SU-DHL-6 (cell line): ENCODE measurements at regions not wholly inside any gene's neighbourhood (a gene's known extent, or its start where the extent isn't known, plus 50 kb on each side); places are given as distances from the start of the nearest gene placed in this dataset.

Experiments used
- H2AFZ ChIP-seq: fragments of 200-600 bp; sonication (generic); 2 replicates; pipeline ENCODE4 v1.6.1; 2014; ENCODE audit warnings: low read depth, mild to moderate bottlenecking, moderate library complexity, mixed read lengths, antibody characterized with exemption, low read length; ENCODE audit not compliant: severe bottlenecking
- H3F3A ChIP-seq: fragments of 200-600 bp; shearing (Covaris generic); 2 replicates; pipeline ENCODE4 v1.6.0; 2016; ENCODE audit warnings: antibody characterized with exemption, mild to moderate bottlenecking; ENCODE audit not compliant: insufficient read depth
- H3K27ac ChIP-seq: fragments of 200-600 bp; sonication (generic); 2 replicates; pipeline ENCODE4 v1.5.1; 2016; ENCODE audit warnings: low read depth, mild to moderate bottlenecking, low read length, moderate library complexity, mixed read lengths
- H3K27me3 ChIP-seq: fragments of 200-600 bp; sonication (generic), shearing (Covaris generic); 2 replicates; pipeline ENCODE4 v1.6.0; 2014; ENCODE audit warnings: mild to moderate bottlenecking, low read length
- H3K36me3 ChIP-seq: fragments of 200-600 bp; sonication (generic); 2 replicates; pipeline ENCODE4 v1.6.1; 2014; ENCODE audit warnings: mild to moderate bottlenecking, low read length, mixed read lengths
- H3K4me2 ChIP-seq: fragments of 300-600, 200-600 bp; shearing (Covaris generic), sonication (generic); 2 replicates; pipeline ENCODE4 v1.6.0; 2014; ENCODE audit warnings: low read length, low read depth, mild to moderate bottlenecking; ENCODE audit not compliant: poor library complexity, severe bottlenecking
- H3K4me3 ChIP-seq: fragments of 200-600 bp; sonication (generic); 2 replicates; pipeline ENCODE4 v1.5.1; 2014; ENCODE audit warnings: antibody characterized with exemption, low read length, mild to moderate bottlenecking, mixed read lengths; ENCODE audit not compliant: insufficient read depth, poor library complexity, severe bottlenecking
- H3K79me2 ChIP-seq: fragments of 200-600 bp; sonication (generic); 2 replicates; pipeline ENCODE4 v1.6.1; 2014; ENCODE audit warnings: mild to moderate bottlenecking, low read length, moderate library complexity; ENCODE audit not compliant: insufficient read depth
- H3K9ac ChIP-seq: fragments of 200-600 bp; sonication (generic); 2 replicates; pipeline ENCODE4 v1.7.0; 2014; ENCODE audit warnings: mild to moderate bottlenecking, low read length
- H3K9me2 ChIP-seq: fragments of 200-600 bp; sonication (generic); replicated peaks from 2 replicates; pipeline ENCODE4 v1.6.1; 2014; ENCODE audit warnings: low read length; ENCODE audit not compliant: insufficient read depth
- H3K9me3 ChIP-seq: fragments of 200-600 bp; sonication (generic); 2 replicates; pipeline ENCODE4 v1.6.1; 2014; ENCODE audit warnings: low read length, mixed read lengths; ENCODE audit not compliant: insufficient read depth
- H4K20me1 ChIP-seq: fragments of 200-600 bp; sonication (generic); 2 replicates; pipeline ENCODE4 v1.6.1; 2014; ENCODE audit warnings: low read depth, mild to moderate bottlenecking, antibody characterized with exemption, low read length, moderate library complexity, mixed read lengths
- CTCF ChIP-seq: fragments of 200-600 bp; sonication (generic); IDR thresholded peaks from one replicate; pipeline ENCODE4 v1.5.1; 2017; ENCODE audit warnings: antibody characterized with exemption, mild to moderate bottlenecking, low read length, moderate library complexity; ENCODE audit not compliant: insufficient read depth, poor library complexity, severe bottlenecking
- EZH2phosphoT487 ChIP-seq: fragments of 200-600 bp; sonication (generic), shearing (Covaris generic); conservative IDR thresholded peaks from 2 replicates; pipeline ENCODE4 v1.6.1; 2018; ENCODE audit warnings: mild to moderate bottlenecking, antibody characterized with exemption, low read length, moderate library complexity, mixed read lengths

- TF ChIP-seq CTCF (no peak), EZH2phosphoT487 (no peak)
- no peaks in the 10 kb centered on the region for H3K9me2 ChIP-seq
- no peak overlapping the region for H3K27ac ChIP-seq
Measured at GRCh38 chr1:101479945-101480344, 243.1 kb downstream of the S1PR1 start.

GRCh38 chr1:101482306-101482705, 245.5 kb downstream of the S1PR1 start:
- Histone ChIP-seq H3K9me3 (no peaks in the 10 kb centered on the region), H3K27ac (no peak overlapping the region), H3K79me2 (no peaks in the 10 kb centered on the region), H2AFZ (no peak overlapping the region), H3K4me2 (no peak overlapping the region), H3K9ac (no peak overlapping the region), H3K9me2 (no peaks in the 10 kb centered on the region), H4K20me1 (no peaks in the 10 kb centered on the region), H3F3A (no peaks in the 10 kb centered on the region), H3K36me3 (no peaks in the 10 kb centered on the region), H3K4me3 (no peak overlapping the region), H3K27me3 (no peaks in the 10 kb centered on the region)
- TF ChIP-seq CTCF (no peak), EZH2phosphoT487 (no peak)

More at GRCh38 chr1:101479945-101480344, 243.1 kb downstream of the S1PR1 start:
- Histone ChIP-seq H3K9ac (no peak overlapping the region), H2AFZ (no peak overlapping the region), H3K79me2 (no peaks in the 10 kb centered on the region), H3K27me3 (no peaks in the 10 kb centered on the region), H3F3A (no peaks in the 10 kb centered on the region), H4K20me1 (no peaks in the 10 kb centered on the region), H3K4me2 (no peak overlapping the region), H3K4me3 (no peak overlapping the region), H3K36me3 (no peaks in the 10 kb centered on the region), H3K9me3 (no peaks in the 10 kb centered on the region)

- Histone ChIP-seq H3K79me2 (no peaks in the 10 kb centered on the region), H3K4me2 (no peak overlapping the region), H3K36me3 (no peaks in the 10 kb centered on the region), H3F3A (no peaks in the 10 kb centered on the region), H3K9ac (no peak overlapping the region), H3K27me3 (no peaks in the 10 kb centered on the region), H3K9me2 (no peaks in the 10 kb centered on the region), H3K4me3 (no peak overlapping the region), H3K9me3 (no peaks in the 10 kb centered on the region), H2AFZ (no peak overlapping the region), H3K27ac (no peak overlapping the region), H4K20me1 (no peaks in the 10 kb centered on the region)
- TF ChIP-seq CTCF = no peak
- no peak for TF ChIP-seq EZH2phosphoT487
Measured at GRCh38 chr1:101483982-101484688, 247.3 kb downstream of the S1PR1 start.
